Ovary (tissue), 3 donors: ENCODE measurements at regions not wholly inside any gene's neighbourhood (a gene's known extent, or its start where the extent isn't known, plus 50 kb on each side); places are given as distances from the start of the nearest gene placed in this dataset.

Source experiments
- CTCF ChIP-seq, 3 donors: fragments of 450-650 bp in 2 of 3; fragments of 200-600 bp in 1 of 3; IDR thresholded peaks; one replicate each; pipeline versions ENCODE4 v1.5.1 to v1.8.0; 2016 to 2022; ENCODE audit warnings: antibody characterized with exemption in 3 of 3, mild to moderate bottlenecking in 1 of 3
- EP300 ChIP-seq: sonication (generic); formaldehyde crosslinking; IDR thresholded peaks from one replicate; pipeline ENCODE4 v1.6.1; 2017; ENCODE audit warnings: antibody characterized with exemption
- POLR2A ChIP-seq: fragments of 450-650 bp; IDR thresholded peaks from one replicate; pipeline ENCODE4 v1.6.1; 2017; ENCODE audit warnings: antibody characterized with exemption, mild to moderate bottlenecking, moderate library complexity
- donor health status: DM: no; HTN: no; CAD: no.

- TF ChIP-seq CTCF (IDR thresholded peaks at IDR 0.05) (no peak), POLR2A (no peak), EP300 (no peak)
These were observed 257.3 kb downstream of the MYCN start for GRCh38 chr2:16197504-16198147.
